ENCODE measurements at regions not wholly inside any gene's neighbourhood (a gene's known extent, or its start where the extent isn't known, plus 50 kb on each side); places are given as distances from the start of the nearest gene placed in this dataset.

DNA sequence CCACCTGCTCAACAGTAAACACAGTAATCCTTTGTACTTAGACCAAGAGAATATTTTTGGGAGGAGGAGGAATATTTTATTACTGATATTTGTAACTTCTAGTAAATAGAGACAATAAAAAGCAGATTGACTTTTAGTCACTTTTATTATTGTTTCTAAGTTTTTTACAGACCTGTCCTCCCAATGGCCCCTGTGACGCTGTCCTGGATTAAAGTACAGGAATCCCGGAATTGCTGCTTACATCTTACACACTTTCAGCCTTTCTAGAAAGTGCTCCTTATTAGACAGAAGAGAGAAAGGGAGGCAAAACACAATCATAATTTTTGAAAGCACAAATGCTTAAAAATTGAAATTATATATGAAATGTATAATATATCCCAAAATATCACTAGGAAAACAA is 86.4 kb upstream of the PRKG1 start:
- Histone ChIP-seq H3K36me3 (no peaks in the 10 kb centered on the region), H3K9me3 (no peaks in the 10 kb centered on the region), H3K27me3 (peaks cover 34% of the 10 kb centered on the region), H3K4me3 (ENCODE audit: low read depth, low read length) (no peak overlapping the region), H3K4me1 (no peaks in the 10 kb centered on the region)
- no peak for DNase-seq
- TF ChIP-seq, protein P1, sequence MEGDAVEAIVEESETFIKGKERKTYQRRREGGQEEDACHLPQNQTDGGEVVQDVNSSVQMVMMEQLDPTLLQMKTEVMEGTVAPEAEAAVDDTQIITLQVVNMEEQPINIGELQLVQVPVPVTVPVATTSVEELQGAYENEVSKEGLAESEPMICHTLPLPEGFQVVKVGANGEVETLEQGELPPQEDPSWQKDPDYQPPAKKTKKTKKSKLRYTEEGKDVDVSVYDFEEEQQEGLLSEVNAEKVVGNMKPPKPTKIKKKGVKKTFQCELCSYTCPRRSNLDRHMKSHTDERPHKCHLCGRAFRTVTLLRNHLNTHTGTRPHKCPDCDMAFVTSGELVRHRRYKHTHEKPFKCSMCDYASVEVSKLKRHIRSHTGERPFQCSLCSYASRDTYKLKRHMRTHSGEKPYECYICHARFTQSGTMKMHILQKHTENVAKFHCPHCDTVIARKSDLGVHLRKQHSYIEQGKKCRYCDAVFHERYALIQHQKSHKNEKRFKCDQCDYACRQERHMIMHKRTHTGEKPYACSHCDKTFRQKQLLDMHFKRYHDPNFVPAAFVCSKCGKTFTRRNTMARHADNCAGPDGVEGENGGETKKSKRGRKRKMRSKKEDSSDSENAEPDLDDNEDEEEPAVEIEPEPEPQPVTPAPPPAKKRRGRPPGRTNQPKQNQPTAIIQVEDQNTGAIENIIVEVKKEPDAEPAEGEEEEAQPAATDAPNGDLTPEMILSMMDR (IDR thresholded peaks at IDR 0.05; ENCODE audit: low read depth, low read length), result no peak

DNA sequence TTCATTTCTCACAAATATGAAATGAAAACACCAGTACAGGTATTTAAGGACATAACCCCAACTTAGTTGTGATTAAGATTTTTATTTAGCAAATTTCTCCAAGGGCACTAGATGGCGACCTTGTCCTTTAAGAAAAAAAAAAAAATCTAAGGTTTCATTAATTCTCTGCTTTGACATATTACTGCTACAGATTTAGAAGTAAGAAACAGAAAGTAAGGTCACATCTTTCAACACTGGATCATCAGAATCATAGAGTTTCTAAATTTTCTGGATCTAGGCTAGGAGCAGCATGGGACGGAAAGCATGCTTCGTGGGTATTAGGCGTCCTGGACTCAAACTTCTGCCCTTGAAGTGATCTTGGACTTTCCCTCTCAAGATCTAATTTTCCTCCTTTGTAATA is 85.5 kb upstream of the PRKG1 start:
- no peak for DNase-seq
- Histone ChIP-seq H3K27me3 (peaks cover 42% of the 10 kb centered on the region), H3K9me3 (no peaks in the 10 kb centered on the region), H3K4me1 (no peaks in the 10 kb centered on the region), H3K36me3 (no peaks in the 10 kb centered on the region), H3K4me3 (ENCODE audit: low read depth, low read length) (no peak overlapping the region)
- TF ChIP-seq, protein P1 (IDR thresholded peaks at IDR 0.05; ENCODE audit: low read depth, low read length), result peak; percentile 22

DNA sequence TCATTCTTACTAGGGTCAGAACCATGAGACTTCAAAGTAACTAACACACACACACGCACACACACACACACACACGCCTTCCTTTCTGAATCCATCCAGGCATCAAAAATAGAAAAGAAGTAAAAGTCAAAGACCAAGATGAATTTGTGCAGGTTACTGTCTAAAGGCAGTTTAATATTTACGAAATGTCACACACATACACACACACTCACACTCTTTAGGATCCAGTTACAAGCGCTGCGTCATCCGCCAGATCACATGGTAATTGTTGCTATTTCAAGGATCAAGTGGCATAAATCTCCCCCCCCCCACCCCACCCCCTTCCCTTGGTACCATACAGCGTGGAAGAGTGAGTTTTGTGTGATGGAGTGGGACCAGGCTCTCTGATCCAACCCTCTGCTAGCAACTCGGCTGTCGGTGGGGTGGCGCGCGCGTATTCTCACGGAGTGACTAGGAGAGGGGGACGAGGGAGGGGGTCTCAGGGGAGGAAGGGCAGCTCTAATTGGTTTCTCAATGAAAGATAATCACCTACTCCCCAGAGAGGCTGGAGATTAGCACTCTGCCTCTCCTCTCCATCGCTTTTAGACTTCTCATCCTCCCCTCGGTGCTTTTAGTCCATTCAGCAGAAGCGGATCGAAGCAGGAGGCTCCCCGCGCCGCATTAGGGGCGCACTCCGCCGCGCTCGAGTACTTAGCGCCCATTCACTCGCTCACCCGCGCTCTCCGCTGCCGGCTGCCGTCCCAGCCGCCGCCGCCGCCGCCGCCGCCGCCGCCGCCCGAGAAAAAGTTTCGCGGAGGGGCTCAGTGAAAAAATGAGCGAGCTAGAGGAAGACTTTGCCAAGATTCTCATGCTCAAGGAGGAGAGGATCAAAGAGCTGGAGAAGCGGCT is 83.5 kb upstream of the PRKG1 start:
- Histone ChIP-seq H3K27me3 (peaks cover 47% of the 10 kb centered on the region), H3K36me3 (no peaks in the 10 kb centered on the region), H3K9me3 (no peaks in the 10 kb centered on the region), H3K4me1 (no peaks in the 10 kb centered on the region), H3K4me3 (ENCODE audit: low read depth, low read length) (peak overlapping the region; percentile 28)
- TF ChIP-seq, protein P1 (IDR thresholded peaks at IDR 0.05; ENCODE audit: low read depth, low read length), result no peak
- DNase-seq, result no peak

DNA sequence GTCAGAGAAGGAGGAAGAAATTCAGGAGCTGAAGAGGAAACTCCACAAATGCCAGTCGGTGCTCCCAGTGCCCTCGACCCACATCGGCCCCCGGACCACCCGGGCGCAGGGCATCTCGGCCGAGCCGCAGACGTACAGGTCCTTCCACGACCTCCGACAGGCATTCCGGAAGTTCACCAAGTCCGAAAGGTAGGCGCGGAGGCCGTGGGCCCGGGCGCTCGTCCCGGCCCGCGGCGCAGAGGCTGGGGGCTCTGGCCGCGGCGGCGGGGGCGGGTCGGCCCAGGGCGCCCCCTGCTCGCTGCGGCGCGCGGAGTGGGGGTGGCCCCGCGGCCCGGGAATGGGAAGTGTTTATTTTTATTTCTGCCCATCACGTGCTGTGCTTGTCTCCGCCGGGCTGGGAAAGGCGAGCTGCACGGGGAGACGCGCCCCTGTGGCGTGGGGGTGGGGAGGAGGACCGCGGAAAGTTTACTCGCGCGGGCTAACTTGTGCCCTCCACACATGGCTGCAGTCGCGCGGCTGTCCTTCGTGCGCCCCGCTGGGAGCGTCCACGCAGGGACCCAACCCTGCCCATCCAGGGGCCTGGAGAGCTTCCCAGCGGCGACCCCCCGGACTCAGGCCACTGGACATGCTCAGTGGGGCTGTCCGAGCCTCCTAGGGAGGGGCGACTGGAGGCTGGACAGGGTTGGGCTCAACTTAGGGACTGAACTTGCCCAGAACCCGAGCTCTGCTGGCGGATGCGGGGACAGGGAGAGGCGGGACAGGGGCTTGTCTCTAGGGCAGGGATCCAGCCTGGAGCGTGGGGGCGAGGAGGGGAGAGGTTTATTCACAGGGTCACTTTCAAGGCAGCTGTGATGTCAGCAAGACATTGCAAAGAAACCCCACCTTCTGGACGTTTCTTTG is 82.6 kb upstream of the PRKG1 start:
- TF ChIP-seq, protein P1 (IDR thresholded peaks at IDR 0.05; ENCODE audit: low read depth, low read length), result no peak
- Histone ChIP-seq H3K9me3 (no peaks in the 10 kb centered on the region), H3K4me3 (ENCODE audit: low read depth, low read length) (peak overlapping the region; percentile 28), H3K27me3 (peaks cover 56% of the 10 kb centered on the region), H3K4me1 (no peaks in the 10 kb centered on the region), H3K36me3 (no peaks in the 10 kb centered on the region)
- no peak for DNase-seq

DNA sequence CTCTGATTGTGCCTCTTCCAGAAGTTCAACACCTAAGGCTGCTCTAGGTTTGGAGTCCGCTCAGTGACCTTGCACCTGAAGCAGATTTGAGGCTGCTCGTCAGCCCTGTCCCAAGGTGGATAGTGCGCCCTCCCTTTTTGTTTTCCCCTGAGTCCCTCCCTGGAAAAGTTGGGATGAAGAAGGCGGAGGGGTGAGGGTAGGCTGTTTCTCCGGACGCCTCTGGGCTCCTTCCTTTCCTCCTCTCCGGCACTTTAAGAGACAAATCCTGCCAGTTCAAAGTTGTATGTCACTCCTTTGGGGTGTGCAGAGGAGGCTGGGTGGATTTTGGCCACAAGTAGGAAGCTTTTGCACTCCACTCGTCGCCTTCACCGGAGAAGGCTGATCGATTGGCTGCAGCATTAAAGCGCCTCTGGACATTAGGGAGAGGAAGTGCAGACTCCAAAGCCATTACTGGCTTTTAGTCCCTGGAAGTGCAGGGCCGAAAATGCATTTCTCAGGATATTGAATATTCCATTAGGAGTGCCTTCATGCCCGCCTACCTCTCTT is 81.9 kb upstream of the PRKG1 start:
- peaks cover 60% of the 10 kb centered on the region for H3K27me3 ChIP-seq
- TF ChIP-seq, protein P1 (IDR thresholded peaks at IDR 0.05; ENCODE audit: low read depth, low read length), result no peak
- no peaks in the 10 kb centered on the region for H3K9me3 ChIP-seq
- DNase-seq, result no peak
- H3K4me3 ChIP-seq (ENCODE audit: low read depth, low read length), result no peak overlapping the region
- H3K4me1 ChIP-seq, result no peaks in the 10 kb centered on the region
- H3K36me3 ChIP-seq, result no peaks in the 10 kb centered on the region

Measured in BE2C (cell line).